ENCODE measurements at regions not wholly inside any gene's neighbourhood (a gene's known extent, or its start where the extent isn't known, plus 50 kb on each side); places are given as distances from the start of the nearest gene placed in this dataset.

DNA sequence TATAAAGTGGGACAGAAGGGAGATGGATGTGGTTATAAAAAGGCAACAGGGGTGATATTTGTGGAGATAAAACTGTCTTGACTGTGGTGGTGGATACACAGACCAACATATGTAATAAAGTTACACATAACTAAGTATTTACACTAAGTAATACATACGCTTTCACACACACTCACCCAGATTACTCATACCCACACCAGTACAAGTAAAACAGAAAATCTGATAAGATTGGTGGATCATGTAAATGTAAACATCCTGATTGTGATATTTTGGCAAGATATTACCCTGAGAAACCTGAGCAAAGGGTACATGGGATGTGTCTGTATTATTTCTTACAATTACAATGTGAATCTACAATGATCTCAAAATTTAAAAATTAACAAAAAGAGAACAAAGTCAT, 53.3 kb upstream of the SLIT3 start:
- TF ChIP-seq TMF1 (CRISPR knock-in tag; IDR thresholded peaks at IDR 0.05; ENCODE audit: low read depth) (no peak), POLR2A (IDR thresholded peaks at IDR 0.05; ENCODE audit: insufficient read depth in 1 of 2, low read depth in 2 of 2, low read length in 2 of 2) (no peak), MYC (CRISPR knock-in tag; IDR thresholded peaks at IDR 0.05; ENCODE audit: borderline replicate concordance) (no peak), ZNF510 (CRISPR knock-in tag; IDR thresholded peaks at IDR 0.05; ENCODE audit: low read depth) (no peak), ADNP (CRISPR knock-in tag; IDR thresholded peaks at IDR 0.05) (no peak), ZFP36 (IDR thresholded peaks at IDR 0.05; ENCODE audit: borderline replicate concordance, low read depth, low read length, partially characterized antibody) (no peak)
- TF ChIP-seq, protein P1, sequence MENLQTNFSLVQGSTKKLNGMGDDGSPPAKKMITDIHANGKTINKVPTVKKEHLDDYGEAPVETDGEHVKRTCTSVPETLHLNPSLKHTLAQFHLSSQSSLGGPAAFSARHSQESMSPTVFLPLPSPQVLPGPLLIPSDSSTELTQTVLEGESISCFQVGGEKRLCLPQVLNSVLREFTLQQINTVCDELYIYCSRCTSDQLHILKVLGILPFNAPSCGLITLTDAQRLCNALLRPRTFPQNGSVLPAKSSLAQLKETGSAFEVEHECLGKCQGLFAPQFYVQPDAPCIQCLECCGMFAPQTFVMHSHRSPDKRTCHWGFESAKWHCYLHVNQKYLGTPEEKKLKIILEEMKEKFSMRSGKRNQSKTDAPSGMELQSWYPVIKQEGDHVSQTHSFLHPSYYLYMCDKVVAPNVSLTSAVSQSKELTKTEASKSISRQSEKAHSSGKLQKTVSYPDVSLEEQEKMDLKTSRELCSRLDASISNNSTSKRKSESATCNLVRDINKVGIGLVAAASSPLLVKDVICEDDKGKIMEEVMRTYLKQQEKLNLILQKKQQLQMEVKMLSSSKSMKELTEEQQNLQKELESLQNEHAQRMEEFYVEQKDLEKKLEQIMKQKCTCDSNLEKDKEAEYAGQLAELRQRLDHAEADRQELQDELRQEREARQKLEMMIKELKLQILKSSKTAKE (CRISPR knock-in tag; IDR thresholded peaks at IDR 0.05; ENCODE audit: borderline replicate concordance) = no peak
- TF ChIP-seq, protein P2, sequence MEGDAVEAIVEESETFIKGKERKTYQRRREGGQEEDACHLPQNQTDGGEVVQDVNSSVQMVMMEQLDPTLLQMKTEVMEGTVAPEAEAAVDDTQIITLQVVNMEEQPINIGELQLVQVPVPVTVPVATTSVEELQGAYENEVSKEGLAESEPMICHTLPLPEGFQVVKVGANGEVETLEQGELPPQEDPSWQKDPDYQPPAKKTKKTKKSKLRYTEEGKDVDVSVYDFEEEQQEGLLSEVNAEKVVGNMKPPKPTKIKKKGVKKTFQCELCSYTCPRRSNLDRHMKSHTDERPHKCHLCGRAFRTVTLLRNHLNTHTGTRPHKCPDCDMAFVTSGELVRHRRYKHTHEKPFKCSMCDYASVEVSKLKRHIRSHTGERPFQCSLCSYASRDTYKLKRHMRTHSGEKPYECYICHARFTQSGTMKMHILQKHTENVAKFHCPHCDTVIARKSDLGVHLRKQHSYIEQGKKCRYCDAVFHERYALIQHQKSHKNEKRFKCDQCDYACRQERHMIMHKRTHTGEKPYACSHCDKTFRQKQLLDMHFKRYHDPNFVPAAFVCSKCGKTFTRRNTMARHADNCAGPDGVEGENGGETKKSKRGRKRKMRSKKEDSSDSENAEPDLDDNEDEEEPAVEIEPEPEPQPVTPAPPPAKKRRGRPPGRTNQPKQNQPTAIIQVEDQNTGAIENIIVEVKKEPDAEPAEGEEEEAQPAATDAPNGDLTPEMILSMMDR (CRISPR knock-in tag; IDR thresholded peaks at IDR 0.05) = no peak
- TF ChIP-seq, protein P3, sequence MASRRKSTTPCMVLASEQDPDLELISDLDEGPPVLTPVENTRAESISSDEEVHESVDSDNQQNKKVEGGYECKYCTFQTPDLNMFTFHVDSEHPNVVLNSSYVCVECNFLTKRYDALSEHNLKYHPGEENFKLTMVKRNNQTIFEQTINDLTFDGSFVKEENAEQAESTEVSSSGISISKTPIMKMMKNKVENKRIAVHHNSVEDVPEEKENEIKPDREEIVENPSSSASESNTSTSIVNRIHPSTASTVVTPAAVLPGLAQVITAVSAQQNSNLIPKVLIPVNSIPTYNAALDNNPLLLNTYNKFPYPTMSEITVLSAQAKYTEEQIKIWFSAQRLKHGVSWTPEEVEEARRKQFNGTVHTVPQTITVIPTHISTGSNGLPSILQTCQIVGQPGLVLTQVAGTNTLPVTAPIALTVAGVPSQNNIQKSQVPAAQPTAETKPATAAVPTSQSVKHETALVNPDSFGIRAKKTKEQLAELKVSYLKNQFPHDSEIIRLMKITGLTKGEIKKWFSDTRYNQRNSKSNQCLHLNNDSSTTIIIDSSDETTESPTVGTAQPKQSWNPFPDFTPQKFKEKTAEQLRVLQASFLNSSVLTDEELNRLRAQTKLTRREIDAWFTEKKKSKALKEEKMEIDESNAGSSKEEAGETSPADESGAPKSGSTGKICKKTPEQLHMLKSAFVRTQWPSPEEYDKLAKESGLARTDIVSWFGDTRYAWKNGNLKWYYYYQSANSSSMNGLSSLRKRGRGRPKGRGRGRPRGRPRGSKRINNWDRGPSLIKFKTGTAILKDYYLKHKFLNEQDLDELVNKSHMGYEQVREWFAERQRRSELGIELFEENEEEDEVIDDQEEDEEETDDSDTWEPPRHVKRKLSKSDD (CRISPR knock-in tag; IDR thresholded peaks at IDR 0.05; ENCODE audit: low read depth) = no peak

Measured in HepG2 (cell line).